GM19438 (cell line): ENCODE measurements at regions not wholly inside any gene's neighbourhood (a gene's known extent, or its start where the extent isn't known, plus 50 kb on each side); places are given as distances from the start of the nearest gene placed in this dataset.
"Not testable (repeated sequence)": the region's sequence is repeated elsewhere in the genome, so short reads cannot be mapped to it uniquely, and the experiment has no call there.

Experiments
- ATAC-seq: cut with Tn5 transposase; IDR thresholded peaks from one replicate; pipeline ENCODE4 v1.9.1; 2021; ENCODE audit warnings: low read depth; ENCODE audit not compliant: unreplicated experiment

DNA sequence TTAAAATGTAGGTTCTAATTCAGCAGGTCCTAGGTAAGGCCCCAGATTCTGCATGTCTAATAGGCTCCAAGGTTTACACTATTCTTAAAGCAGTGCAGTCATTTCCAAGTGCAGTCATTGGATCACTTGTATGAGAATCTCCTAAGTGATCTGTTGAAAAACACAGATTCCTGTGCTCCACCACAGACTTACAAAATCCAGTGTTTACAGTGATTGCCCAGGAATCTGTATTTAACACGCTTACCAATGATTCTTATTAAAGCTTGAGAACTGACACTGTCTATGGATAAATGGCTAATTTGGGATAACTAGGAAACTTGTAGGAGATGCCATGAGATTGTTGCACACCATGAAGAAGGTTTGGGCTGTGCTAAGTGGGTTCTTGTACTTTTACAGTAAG, 104.6 kb upstream of the PLEKHG1 start:
- ATAC-seq, result no peak

GRCh38 chr6:150496629-150497028, 103.1 kb upstream of the PLEKHG1 start:
- no peak for ATAC-seq

GRCh38 chr6:150499882-150500312, 99.8 kb upstream of the PLEKHG1 start:
- ATAC-seq, result no peak

DNA sequence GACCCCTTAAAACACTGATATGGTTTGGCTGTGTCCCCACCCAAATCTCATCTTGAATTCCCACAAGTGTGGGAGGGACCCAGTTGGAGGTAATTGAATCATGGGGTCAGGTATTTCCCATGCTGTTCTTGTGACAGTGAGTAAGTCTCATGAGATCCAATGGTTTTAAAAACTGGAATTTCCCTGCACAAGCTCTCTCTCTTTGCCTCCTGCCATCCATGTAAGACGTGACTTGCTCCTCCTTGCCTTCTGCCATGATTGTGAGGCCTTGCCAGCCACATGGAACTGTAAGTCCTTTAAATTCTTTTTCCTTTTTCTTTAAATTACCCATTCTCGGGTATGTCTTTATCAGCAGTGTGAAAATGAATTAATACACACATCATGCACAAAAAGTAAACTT, 99.1 kb upstream of the PLEKHG1 start:
- not testable (repeated sequence) for ATAC-seq

GRCh38 chr6:150503041-150503440, 96.6 kb upstream of the PLEKHG1 start:
- no peak for ATAC-seq

GRCh38 chr6:150503586-150504339, 95.9 kb upstream of the PLEKHG1 start:
- ATAC-seq, result no peak

DNA sequence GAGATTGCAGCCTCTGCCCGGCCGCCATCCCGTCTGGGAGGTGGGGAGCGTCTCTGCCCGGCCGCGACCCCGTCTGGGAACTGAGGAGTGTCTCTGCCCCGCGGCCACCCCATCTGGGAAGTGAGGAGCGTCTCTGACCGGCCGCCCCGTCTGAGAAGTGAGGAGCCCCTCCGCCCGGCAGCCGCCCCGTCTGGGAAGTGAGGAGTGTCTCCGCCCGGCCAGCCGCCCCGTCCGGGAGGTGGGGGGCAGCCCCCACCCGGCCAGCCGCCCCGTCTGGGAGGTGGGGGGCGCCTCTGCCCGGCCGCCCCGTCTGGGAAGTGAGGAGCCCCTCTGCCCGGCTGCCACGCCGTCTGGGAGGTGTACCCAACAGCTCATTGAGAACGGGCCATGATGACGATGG, 92.3 kb upstream of the PLEKHG1 start:
- ATAC-seq, result not testable (repeated sequence)

GRCh38 chr6:150510576-150510975, 89.1 kb upstream of the PLEKHG1 start:
- ATAC-seq, result no peak

GRCh38 chr6:150511313-150511712, 88.4 kb upstream of the PLEKHG1 start:
- no peak for ATAC-seq

DNA sequence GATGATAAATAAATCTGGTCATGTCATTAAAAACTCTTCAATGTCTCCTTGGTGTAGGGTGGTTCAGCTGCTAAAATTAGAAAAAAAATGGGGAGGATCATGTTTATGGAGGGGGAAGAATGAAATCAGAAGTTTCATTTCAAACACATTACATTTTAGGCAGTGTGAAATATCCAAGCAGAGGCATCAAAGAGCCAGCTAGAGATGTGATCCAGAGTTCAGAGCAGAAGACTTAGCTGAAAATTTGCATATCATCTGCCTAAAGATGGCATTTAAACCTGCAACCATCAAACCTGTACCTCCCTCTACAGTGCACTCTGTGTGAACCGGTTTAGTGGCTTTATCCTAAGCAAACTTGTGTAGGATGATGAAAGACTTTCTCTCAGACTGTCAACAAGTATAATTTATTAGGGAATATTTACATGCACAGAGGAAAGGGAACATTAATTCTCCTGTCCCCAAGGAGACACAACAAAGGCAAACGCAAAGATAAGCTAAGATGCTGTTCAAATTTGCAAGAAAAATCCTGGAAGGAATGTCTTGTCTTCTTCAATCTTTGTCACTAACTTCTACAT, 84.8 kb upstream of the PLEKHG1 start:
- ATAC-seq, result no peak

DNA sequence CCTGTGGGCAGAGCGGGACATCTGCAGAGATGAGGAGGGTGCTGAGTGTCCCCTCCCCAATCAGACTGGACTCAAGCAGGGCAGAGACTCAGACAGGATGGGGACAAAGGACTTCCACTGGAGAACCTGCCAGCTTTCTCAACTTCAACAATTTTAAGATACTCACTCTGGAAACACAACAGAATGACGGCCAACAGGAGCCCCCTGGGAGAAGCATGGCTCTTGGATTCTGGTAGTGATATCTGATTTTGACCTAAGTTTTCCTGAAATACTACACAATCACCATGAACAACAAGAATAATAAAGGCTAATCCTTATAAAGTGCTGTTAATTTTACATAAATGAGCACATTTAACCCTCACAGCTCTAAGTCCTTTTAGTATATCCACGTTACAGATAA, 83.5 kb upstream of the PLEKHG1 start:
- ATAC-seq, result no peak

DNA sequence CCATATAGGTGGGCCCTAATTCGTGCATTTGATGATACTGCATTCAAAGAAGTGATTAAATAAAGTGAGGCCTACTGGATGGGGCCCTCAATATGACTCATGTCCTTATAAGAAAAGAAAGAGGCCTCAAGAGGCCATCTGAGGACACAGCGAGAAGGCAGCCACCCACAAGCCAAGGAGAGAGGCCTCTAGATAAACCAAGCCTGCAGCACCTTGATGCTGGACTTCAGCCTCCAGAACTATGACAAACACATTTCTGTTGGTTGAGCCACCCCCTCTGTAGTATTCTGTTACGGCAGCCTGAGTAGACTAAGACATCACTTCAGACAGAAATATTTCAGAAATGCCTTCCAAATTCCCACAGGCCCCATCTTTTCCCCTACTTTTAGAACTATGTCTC, 82.5 kb upstream of the PLEKHG1 start:
- ATAC-seq, result no peak

DNA sequence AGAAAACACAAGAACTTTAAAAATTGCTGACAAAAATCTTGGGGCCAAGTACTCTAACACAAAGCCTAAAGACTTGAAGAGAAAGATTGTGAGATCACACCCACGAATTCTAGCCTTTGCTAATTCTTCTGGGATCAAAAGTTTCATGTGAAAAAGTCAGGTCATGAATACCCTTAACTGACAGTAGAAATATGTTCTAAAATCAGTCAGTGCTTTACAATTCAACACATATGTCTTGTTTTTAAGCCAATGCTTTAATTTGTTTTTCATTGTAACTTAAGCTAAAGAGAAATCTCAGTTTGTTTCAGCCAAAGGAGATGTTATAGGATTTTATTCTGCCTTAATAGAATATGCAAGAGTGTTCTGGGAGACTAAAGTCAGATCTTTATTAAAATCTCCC, 78.2 kb upstream of the PLEKHG1 start:
- ATAC-seq, result no peak

DNA sequence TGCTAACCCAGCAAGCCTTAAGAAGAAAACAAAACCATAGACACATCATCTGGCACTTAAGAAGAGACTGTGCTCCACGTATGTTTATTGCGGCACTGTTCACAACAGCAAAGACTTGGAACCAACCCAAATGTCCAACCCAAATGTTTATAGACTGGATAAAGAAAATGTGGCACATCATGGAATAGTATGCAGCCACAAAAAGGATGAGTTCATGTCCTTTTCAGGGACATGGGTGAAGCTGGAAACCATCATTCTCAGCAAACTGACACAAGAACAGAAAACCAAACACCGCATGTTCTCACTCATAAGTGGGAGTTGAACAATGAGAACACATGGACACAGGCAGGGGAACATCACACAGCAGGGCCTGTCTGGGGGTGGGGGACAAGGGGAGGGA, 76.5 kb upstream of the PLEKHG1 start:
- not testable (repeated sequence) for ATAC-seq

GRCh38 chr6:150525300-150525699, 74.4 kb upstream of the PLEKHG1 start:
- no peak for ATAC-seq

DNA sequence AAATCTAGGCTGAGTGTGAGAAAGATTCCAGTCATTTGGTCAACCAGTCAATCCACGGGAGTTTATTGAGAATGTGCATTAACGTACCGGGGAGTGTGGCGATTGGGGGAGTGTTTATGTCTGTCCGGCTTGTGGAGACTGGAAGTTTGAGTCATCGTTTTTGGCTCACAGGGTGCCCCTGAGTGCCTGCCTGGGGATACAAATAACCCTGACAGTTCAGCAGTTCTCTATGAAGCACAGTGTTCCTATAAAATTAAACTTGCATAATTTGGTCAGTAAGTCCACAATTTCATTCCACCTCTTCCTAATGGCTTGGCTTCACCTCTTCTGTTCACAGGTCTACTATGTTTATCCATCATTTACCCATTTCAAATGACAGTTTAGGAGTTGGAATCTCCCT, 72.6 kb upstream of the PLEKHG1 start:
- no peak for ATAC-seq

- ATAC-seq, result no peak
Measured at GRCh38 chr6:150528648-150529285, 70.9 kb upstream of the PLEKHG1 start.

DNA sequence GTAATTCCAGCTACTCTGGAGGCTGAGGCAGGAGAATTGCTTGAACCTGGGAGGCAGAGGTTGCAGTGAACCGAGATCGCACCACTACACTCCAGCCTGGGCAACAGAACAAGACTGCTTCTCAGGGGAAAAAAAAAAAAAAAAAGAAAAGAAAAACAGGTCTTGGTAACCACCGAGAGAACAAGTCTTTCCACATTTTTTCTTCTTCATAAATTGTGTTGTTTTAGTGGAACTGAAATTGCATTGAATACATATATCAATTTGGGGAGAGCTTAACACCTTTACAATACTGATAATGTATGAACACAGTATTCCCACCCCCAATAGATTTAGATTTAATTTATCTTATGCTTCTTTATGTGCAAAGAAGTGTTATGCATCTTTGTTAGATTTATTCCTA, 70.0 kb upstream of the PLEKHG1 start:
- no peak for ATAC-seq

- no peak for ATAC-seq
Measured at GRCh38 chr6:150531957-150532356, 67.7 kb upstream of the PLEKHG1 start.

- no peak for ATAC-seq
Measured at GRCh38 chr6:150534553-150534952, 65.1 kb upstream of the PLEKHG1 start.

DNA sequence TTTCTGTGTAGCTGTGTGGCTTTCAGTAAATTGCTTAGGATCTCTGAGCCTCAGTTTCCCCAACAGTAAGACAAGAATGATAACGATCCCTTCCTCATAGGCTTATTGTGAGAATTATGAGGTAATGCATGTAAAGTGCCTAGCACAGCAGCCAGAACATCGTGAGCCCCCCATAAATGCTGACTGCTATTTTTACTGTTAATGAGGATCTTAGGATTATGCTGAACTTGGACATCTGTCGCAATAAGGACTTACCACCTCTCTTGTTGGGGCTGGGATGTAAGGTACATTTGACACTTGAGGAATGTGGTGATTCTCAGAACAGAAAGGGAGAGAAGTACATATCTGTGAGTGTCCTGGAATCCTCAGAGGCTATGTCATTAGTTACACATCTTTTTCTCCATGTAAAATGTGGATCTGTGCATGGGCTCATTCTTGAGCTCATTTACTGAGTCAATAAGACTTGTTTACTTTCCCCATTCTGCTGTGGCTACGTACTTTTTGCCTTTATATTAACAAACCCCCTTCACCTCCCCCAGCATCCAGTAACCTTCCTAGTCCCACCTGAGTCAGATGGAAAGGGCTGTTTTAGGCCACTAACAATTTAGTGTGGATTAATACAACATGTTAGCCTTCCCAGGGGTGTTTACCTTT, 64.4 kb upstream of the PLEKHG1 start:
- ATAC-seq, result no peak
